AG09319 (cell line): ENCODE measurements at regions not wholly inside any gene's neighbourhood (a gene's known extent, or its start where the extent isn't known, plus 50 kb on each side); places are given as distances from the start of the nearest gene placed in this dataset.

Experiments
- DNase-seq: peaks from one replicate; pipeline ENCODE4 v3.0.0-alpha.2; 2010; ENCODE audit warnings: low read depth; ENCODE audit errors: extremely low read depth
- TF ChIP-seq, protein P1 (sequence below): IDR thresholded peaks from 2 replicates; pipeline ENCODE4 v1.5.1; 2011; ENCODE audit warnings: low read depth, mild to moderate bottlenecking, inconsistent platforms, low read length, moderate library complexity

DNA sequence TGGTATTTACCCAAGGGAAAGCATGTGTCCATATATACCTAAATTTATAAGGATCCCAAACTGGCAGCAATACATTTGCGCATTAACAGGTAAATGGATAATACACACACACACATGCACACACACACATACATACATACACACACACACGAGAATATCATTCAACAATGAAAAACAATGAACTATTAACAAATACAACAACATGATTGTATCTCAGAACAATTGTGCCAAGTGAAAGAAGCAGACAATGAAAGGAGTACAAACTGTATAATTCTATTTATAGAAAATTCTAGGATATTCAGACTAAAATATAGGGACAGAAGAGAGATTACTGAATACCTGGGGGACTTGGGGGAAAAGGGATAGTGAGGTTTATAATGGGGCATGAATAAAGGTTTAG lies 323.0 kb downstream of the KCNJ2 start:
- TF ChIP-seq, protein P1, sequence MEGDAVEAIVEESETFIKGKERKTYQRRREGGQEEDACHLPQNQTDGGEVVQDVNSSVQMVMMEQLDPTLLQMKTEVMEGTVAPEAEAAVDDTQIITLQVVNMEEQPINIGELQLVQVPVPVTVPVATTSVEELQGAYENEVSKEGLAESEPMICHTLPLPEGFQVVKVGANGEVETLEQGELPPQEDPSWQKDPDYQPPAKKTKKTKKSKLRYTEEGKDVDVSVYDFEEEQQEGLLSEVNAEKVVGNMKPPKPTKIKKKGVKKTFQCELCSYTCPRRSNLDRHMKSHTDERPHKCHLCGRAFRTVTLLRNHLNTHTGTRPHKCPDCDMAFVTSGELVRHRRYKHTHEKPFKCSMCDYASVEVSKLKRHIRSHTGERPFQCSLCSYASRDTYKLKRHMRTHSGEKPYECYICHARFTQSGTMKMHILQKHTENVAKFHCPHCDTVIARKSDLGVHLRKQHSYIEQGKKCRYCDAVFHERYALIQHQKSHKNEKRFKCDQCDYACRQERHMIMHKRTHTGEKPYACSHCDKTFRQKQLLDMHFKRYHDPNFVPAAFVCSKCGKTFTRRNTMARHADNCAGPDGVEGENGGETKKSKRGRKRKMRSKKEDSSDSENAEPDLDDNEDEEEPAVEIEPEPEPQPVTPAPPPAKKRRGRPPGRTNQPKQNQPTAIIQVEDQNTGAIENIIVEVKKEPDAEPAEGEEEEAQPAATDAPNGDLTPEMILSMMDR, result no peak

DNA sequence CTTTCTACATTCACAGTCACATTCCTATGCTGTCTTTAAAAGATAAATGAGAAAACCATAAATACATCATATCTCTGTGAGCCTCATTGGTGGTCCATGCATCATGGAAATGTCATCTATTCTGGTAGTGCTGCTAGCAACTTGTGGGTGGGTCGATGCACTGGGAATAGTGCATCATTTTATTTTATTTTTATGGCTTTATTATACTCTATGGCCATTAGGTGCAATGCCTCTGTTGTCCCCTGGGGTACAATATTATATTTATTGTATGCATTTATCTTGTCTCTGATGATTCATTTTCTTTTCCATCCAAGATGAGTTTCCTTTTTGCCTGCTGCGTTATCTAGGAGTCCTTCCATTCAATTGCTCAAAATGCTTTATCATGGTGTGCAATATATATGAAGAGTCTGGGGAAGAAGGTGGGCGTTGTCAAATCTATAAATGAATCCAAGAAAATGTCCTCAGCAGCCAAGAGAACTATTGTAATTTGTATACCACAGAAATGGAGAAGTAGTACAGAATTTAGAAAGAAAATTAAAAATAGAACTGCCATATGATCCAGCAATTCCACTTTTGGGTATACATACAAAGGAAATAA lies 324.0 kb downstream of the KCNJ2 start:
- no peak for DNase-seq
- TF ChIP-seq, protein P1, result no peak

More for the DNA sequence above, 323.0 kb downstream of the KCNJ2 start:
- DNase-seq, result no peak

DNA sequence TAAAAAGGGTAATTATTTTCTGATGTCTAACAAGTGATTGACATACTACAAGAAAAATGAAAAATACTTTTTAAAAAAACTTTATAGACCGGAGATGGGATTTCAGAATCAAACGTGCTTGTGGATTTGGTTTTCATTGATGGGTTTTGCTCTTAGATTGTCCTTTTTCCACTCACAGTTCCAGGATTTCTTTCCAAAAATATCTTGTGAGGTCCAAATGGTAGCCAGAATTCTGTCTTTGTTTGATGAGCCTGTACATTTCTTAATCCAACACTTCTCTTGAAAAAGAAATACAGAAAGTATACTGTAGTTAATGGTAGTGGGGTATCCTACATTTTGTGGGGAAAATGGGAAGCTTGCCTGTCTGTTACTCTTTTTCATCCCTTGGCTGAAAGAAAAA lies 329.3 kb downstream of the KCNJ2 start:
- TF ChIP-seq, protein P1, result no peak
- no peak for DNase-seq

DNA sequence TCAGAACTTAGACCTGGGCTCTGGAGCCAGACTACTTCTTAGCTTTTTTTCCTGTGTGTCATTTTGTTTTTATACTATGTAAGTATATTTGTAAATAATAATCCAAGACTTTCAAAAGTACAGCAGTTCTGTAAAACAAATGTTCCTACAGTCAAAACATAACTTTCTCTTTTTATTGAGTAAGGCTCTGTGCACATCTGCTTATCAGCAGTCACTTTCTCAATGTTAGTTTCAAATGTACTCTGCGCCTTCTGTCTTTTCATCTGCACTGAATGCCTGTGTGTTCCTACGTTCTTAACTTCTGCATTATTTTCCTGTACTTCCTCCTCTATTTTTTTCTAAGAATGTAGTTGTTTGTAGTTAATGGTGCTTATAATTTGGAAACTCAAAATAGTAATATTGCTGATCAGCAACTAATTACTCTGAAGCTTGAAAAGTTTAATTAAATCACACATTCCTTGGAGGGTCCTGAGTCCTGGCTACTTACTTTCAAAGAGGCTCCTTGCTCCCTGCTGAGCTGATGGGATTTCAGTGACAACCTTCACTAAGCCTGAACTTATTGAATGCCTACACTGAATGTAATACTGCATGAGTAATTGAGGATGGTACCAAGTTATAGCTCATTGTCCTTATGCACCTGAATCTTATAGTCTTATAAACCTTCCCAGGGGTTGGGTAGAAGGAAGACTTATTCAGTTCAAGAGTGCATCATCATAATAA lies 329.9 kb downstream of the KCNJ2 start:
- TF ChIP-seq, protein P1, result no peak
- no peak for DNase-seq

DNA sequence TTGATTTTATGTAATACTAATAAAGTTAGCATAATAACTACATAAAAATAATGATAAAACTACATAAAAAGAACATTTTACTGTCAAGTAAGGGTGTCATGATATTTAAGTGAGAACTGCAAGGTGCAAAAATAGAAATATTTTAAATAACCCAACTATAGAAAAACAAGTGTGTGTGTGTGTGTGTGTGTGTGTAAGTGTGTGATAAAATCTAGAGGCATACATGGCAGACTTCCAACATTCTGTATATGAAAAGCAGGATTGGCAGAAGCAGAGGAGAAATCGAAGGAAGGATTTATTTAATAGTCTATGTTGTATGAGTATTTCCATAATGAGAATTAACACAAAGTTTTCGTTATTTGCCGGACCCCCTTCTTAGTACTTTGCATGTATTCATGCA lies 334.1 kb downstream of the KCNJ2 start:
- TF ChIP-seq, protein P1, result no peak
- no peak for DNase-seq

DNA sequence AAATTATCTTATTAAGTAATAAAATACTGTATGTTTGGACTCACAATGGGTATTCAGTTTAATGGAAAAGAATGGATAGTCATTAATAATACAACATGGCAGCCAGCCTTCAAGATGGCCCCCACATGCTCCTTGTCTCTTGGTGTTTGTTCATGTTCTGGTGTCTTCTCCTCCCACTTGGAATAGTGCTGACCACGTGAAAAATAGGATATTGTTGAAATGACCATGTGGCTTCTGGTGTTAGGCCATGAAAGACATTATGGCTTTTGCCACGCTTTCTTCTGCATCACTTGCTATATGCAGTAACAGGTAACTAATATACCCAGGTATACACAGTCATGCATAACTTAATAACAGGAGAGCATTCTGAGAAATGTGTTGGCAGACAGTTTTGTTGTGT lies 341.0 kb downstream of the KCNJ2 start:
- TF ChIP-seq, protein P1, result no peak
- no peak for DNase-seq

DNA sequence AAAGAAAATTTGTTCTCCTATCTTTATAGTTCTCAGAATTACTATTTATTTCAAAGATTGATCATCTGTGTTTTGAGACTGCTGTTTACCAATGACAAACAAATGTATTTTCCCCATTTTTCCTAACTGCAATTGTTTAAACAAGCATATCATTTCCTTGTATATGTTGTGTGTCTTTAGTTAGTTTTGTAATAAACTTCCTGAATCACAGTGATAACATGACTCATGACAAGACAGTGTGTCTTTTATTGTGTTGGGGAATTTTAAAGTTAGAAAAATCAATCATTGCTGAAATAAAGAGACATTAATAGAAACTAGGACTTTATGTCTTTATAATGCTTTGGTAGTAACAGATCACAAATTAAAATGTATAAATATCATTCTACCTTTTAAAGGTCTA lies 348.5 kb downstream of the KCNJ2 start:
- TF ChIP-seq, protein P1, result no peak
- no peak for DNase-seq
